HepG2 (cell line): ENCODE measurements at regions not wholly inside any gene's neighbourhood (a gene's known extent, or its start where the extent isn't known, plus 50 kb on each side); places are given as distances from the start of the nearest gene placed in this dataset.

Source experiments
- ATAC-seq: fragments of 200-7000 bp; cut with Tn5 transposase; 3 replicates; pipeline ENCODE4 v1.9.1; 2020; ENCODE audit warnings: mild to moderate bottlenecking, moderate library complexity
- BruUV-seq: library from RNA; stranded (reverse); fragments of 400-500 nt; replicated peaks from 2 replicates; lab custom pipeline; 2021; lab: Mats Ljungman, UMichigan
- CTCF ChIA-PET: fragments of 300-600 bp; formaldehyde crosslinking; extraction: SDS; loops from one replicate; lab custom pipeline; 2021; ENCODE audit warnings: low total read pairs, inconsistent platforms, low intra/inter-chr PET ratio; lab: Yijun Ruan, JAX
- POLR2A ChIA-PET: fragments of 350-600 bp; sonication (Branson Sonifier 250); formaldehyde crosslinking; loops from one replicate; lab custom pipeline; 2020; ENCODE audit warnings: antibody characterized with exemption, inconsistent platforms; lab: Yijun Ruan, JAX
- DNase-seq: peaks from one replicate; pipeline ENCODE4 v3.0.0-alpha.2; 2015; ENCODE audit warnings: low spot score
- FAIRE-seq: peaks from 3 replicates; lab custom pipeline; 2011; peaks lifted over from hg19 to GRCh38; lab: Jason Lieb, UNC
- H2AFZ ChIP-seq: one replicate; pipeline ENCODE4 v1.6.1; 2011; ENCODE audit warnings: low read length, inconsistent platforms
- H3K27ac ChIP-seq: fragments of 300-600 bp; 3 replicates; pipeline ENCODE4 v1.8.0; 2011; ENCODE audit warnings: mixed run types, mild to moderate bottlenecking, mixed read lengths, low read length, inconsistent platforms; ENCODE audit not compliant: insufficient read depth; ENCODE audit errors: extremely low read length
- H3K27me3 ChIP-seq, 2 experiments: fragments of 200-600 bp in 1 of 2; 2 replicates in 1 of 2; 3 replicates in 1 of 2; pipeline versions ENCODE4 v1.6.0 to v1.8.0; 2011; ENCODE audit warnings: low read length in 2 of 2, mild to moderate bottlenecking in 2 of 2, moderate library complexity in 2 of 2, inconsistent platforms in 1 of 2; ENCODE audit not compliant: insufficient read depth in 2 of 2, control insufficient read depth in 1 of 2
- H3K36me3 ChIP-seq, 2 experiments: fragments of 200-600 bp in 1 of 2; replicated peaks in 1 of 2; 2 replicates in 1 of 2; 3 replicates in 1 of 2; pipeline versions ENCODE4 v1.5.1 to v1.8.0; 2011; ENCODE audit warnings: low read length in 2 of 2, inconsistent platforms in 1 of 2; ENCODE audit not compliant: insufficient read depth in 2 of 2, control insufficient read depth in 1 of 2
- H3K4me1 ChIP-seq: 2 replicates; pipeline ENCODE4 v1.5.1; 2012; ENCODE audit warnings: low read length, inconsistent platforms; ENCODE audit not compliant: insufficient read depth
- H3K4me2 ChIP-seq: 2 replicates; pipeline ENCODE4 v1.6.0; 2011; ENCODE audit warnings: low read depth, low read length, inconsistent platforms
- H3K4me3 ChIP-seq, 3 experiments: fragments of 200-600 bp in 1 of 3; sonication (generic), shearing (Covaris generic) in 1 of 3; replicated peaks in 1 of 3; 2 replicates each; pipeline ENCODE4 v1.5.1; 2011 to 2016; ENCODE audit warnings: low read length in 3 of 3, inconsistent platforms in 2 of 3, low read depth in 2 of 3, mild to moderate bottlenecking in 2 of 3, control low read depth in 1 of 3, mixed read lengths in 1 of 3; ENCODE audit not compliant: insufficient read depth in 1 of 3
- H3K79me2 ChIP-seq: one replicate; pipeline ENCODE4 v1.6.1; 2011; ENCODE audit warnings: low read length, inconsistent platforms; ENCODE audit not compliant: insufficient read depth
- H3K9ac ChIP-seq: 2 replicates; pipeline ENCODE4 v1.6.0; 2011; ENCODE audit warnings: mild to moderate bottlenecking, low read depth, low read length, inconsistent platforms; ENCODE audit not compliant: insufficient read depth
- H3K9me3 ChIP-seq: 2 replicates; pipeline ENCODE4 v1.5.1; 2012; ENCODE audit warnings: mild to moderate bottlenecking, low read length
- H4K20me1 ChIP-seq: 2 replicates; pipeline ENCODE4 v1.6.0; 2011; ENCODE audit warnings: inconsistent platforms, mild to moderate bottlenecking, low read length, moderate library complexity; ENCODE audit not compliant: insufficient read depth
- MLLT10 ChIP-seq: sonication (generic); formaldehyde crosslinking; IDR thresholded peaks from 2 replicates; pipeline ENCODE4 v1.4.0; 2020; ENCODE audit warnings: missing genetic modification reagents
- THYN1 ChIP-seq: sonication (generic); formaldehyde crosslinking; IDR thresholded peaks from 2 replicates; pipeline ENCODE4 v1.8.1; 2023; ENCODE audit warnings: low read depth, mild to moderate bottlenecking, moderate library complexity, missing genetic modification reagents, borderline replicate concordance
- ZNF230 ChIP-seq: sonication (generic); formaldehyde crosslinking; IDR thresholded peaks from 2 replicates; pipeline ENCODE4 v1.4.0; 2020; ENCODE audit warnings: mild to moderate bottlenecking, missing genetic modification reagents
- ZNF567 ChIP-seq: sonication (generic); formaldehyde crosslinking; IDR thresholded peaks from 2 replicates; pipeline ENCODE4 v1.8.1; 2023; ENCODE audit warnings: mild to moderate bottlenecking, missing genetic modification reagents, borderline replicate concordance
- WGBS: methylation state at CpG from one replicate; pipeline ENCODE4 v1.1.6; 2017; ENCODE audit warnings: low lambda C conversion rate; 5-methylcytosine and 5-hydroxymethylcytosine counted together
- in situ Hi-C: cut with HindIII; loops from 2 replicates; pipeline ENCODE4 v1.10.0; 2017; ENCODE audit warnings: low pct_unique_long_range_greater_than_20kb; ENCODE audit not compliant: extremely low pct_ligation_motif_present
- intact Hi-C: fragments of 100-400 bp; cut with micrococcal nuclease; formaldehyde crosslinking; loops from one replicate; pipeline ENCODE4 v1.10.0; 2022; ENCODE audit not compliant: unreplicated experiment

GRCh38 chr15:72967811-72968530 lies 84.3 kb upstream of the NEO1 start:
- Histone ChIP-seq H3K4me3 (no peak overlapping the region), H3K36me3 (no peaks in the 10 kb centered on the region), H3K4me1 (no peaks in the 10 kb centered on the region), H3K79me2 (no peaks in the 10 kb centered on the region), H3K27ac (no peak overlapping the region), H3K9ac (no peak overlapping the region), H2AFZ (no peak overlapping the region), H4K20me1 (no peaks in the 10 kb centered on the region; the same call in 1 of the 2 replicates), H3K27me3 (peaks cover 0 to 1% of the 10 kb centered on the region in 2 experiments; a peak in 1 of 5 replicates), H3K4me2 (no peak overlapping the region), H3K9me3 (no peaks in the 10 kb centered on the region)
- DNase-seq (no peak), ATAC-seq (no peak), FAIRE-seq (no peak)
- ChIA-PET POLR2A (no interaction called here), CTCF (no interaction called here)
- BruUV-seq, result no TSS peak
- in situ Hi-C loops, result no loop called here
- TF ChIP-seq MLLT10 (CRISPR knock-in tag) (no peak), ZNF567 (CRISPR knock-in tag) (no peak)
- 22% methylated on average over 3 of the region's 5 CpGs for WGBS
- intact Hi-C loops, result no loop called here

- Histone ChIP-seq H3K9ac (no peak overlapping the region), H3K79me2 (no peaks in the 10 kb centered on the region), H3K9me3 (no peaks in the 10 kb centered on the region), H2AFZ (no peak overlapping the region), H3K4me3 (no peak overlapping the region), H3K4me2 (no peak overlapping the region), H3K27ac (no peak overlapping the region), H3K27me3 (peaks cover 0 to 1% of the 10 kb centered on the region in 2 experiments; a peak in 1 of 5 replicates), H3K36me3 (no peaks in the 10 kb centered on the region), H4K20me1 (no peaks in the 10 kb centered on the region; the same call in 1 of the 2 replicates), H3K4me1 (no peaks in the 10 kb centered on the region)
- CTCF ChIA-PET, result no interaction called here
- no TSS peak for BruUV-seq
- no peak for ATAC-seq
- FAIRE-seq, result no peak
- POLR2A ChIA-PET, result no interaction called here
- in situ Hi-C loops (no loop called here), intact Hi-C loops (no loop called here)
- no peak for DNase-seq
- WGBS, result 43% methylated on average over 3 of the region's 3 CpGs
- TF ChIP-seq THYN1 (CRISPR knock-in tag), result no peak
- TF ChIP-seq ZNF230 (CRISPR knock-in tag), result no peak
These were observed 84.9 kb upstream of the NEO1 start for GRCh38 chr15:72967397-72967796.
